ENCODE measurements at regions not wholly inside any gene's neighbourhood (a gene's known extent, or its start where the extent isn't known, plus 50 kb on each side); places are given as distances from the start of the nearest gene placed in this dataset.

DNA sequence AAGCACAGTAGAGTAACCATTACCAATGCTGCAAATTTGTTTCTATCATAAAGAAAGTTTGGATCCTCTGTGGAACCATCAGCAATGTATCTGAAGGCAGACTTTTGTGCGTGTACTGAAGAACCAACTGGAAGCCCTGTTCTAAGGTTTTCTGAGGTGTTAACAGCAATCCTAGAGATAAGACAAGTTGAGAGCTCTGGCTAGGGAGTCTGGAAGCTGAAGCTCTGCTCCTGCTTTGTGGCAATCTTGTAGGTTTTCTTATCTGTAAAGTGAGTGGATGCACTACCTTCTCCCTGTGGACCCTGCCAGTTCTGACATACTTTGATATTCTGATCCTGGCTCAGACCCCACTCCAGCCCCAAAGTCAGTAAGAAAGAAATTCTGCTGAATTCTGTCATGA is 171.2 kb upstream of the SLC14A2 start:
- Histone ChIP-seq H3K27ac (ENCODE audit: low read length in 2 of 2) (no peak overlapping the region), H3K4me3 (ENCODE audit: control extremely low read depth in 1 of 5, extremely low read depth in 1 of 5, insufficient read depth in 1 of 5, low read depth in 2 of 5, low read length in 4 of 5) (no peak overlapping the region), H3K4me2 (replicated peaks; ENCODE audit: low read depth, low read length, poor library complexity, severe bottlenecking) (no peak overlapping the region), H3K36me3 (replicated peaks in 1 of 2; ENCODE audit: control extremely low read depth in 1 of 2, control insufficient read depth in 1 of 2, extremely low read depth in 1 of 2, insufficient read depth in 2 of 2, low read length in 1 of 2) (no peaks in the 10 kb centered on the region), H3K79me2 (ENCODE audit: control insufficient read depth, insufficient read depth, low read length) (no peaks in the 10 kb centered on the region), H3K27me3 (replicated peaks in 1 of 4; ENCODE audit: control extremely low read depth in 1 of 4, control insufficient read depth in 3 of 4, insufficient read depth in 4 of 4, low read length in 3 of 4) (peaks cover 0 to 5% (median 0%) of the 10 kb centered on the region in 4 experiments), H3K9ac (ENCODE audit: low read length) (no peak overlapping the region), H3K4me1 (ENCODE audit: control insufficient read depth in 2 of 2, insufficient read depth in 2 of 2, low read length in 2 of 2) (no peaks in the 10 kb centered on the region), H4K20me1 (ENCODE audit: control insufficient read depth, insufficient read depth, low read length, poor library complexity, severe bottlenecking) (no peaks in the 10 kb centered on the region), H3K9me3 (ENCODE audit: control extremely low read depth in 1 of 3, control insufficient read depth in 2 of 3, insufficient read depth in 1 of 3, low read length in 2 of 3) (no peaks in the 10 kb centered on the region), H2AFZ (ENCODE audit: insufficient read depth, low read depth, low read length, poor library complexity, severe bottlenecking) (no peak overlapping the region)
- no peak overlapping the region for H3K27ac Mint-ChIP-seq
- H3K4me3 Mint-ChIP-seq: no peak overlapping the region
- TF ChIP-seq, protein P1, sequence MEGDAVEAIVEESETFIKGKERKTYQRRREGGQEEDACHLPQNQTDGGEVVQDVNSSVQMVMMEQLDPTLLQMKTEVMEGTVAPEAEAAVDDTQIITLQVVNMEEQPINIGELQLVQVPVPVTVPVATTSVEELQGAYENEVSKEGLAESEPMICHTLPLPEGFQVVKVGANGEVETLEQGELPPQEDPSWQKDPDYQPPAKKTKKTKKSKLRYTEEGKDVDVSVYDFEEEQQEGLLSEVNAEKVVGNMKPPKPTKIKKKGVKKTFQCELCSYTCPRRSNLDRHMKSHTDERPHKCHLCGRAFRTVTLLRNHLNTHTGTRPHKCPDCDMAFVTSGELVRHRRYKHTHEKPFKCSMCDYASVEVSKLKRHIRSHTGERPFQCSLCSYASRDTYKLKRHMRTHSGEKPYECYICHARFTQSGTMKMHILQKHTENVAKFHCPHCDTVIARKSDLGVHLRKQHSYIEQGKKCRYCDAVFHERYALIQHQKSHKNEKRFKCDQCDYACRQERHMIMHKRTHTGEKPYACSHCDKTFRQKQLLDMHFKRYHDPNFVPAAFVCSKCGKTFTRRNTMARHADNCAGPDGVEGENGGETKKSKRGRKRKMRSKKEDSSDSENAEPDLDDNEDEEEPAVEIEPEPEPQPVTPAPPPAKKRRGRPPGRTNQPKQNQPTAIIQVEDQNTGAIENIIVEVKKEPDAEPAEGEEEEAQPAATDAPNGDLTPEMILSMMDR (IDR thresholded peaks at IDR 0.05): no peak
- no peak for TF ChIP-seq EZH2 (IDR thresholded peaks at IDR 0.05; ENCODE audit: borderline replicate concordance, insufficient read depth, low read depth, low read length, poor library complexity, severe bottlenecking)
- POLR2A ChIA-PET: no interaction called here
- CTCF ChIA-PET: no interaction called here
- intact Hi-C loops (cut with micrococcal nuclease): no loop called here
- no peaks in the 10 kb centered on the region for H3K9me3 Mint-ChIP-seq (ENCODE audit: insufficient read depth)
- no peaks in the 10 kb centered on the region for H3K4me1 Mint-ChIP-seq
- H3K27me3 Mint-ChIP-seq: peaks cover 23% of the 10 kb centered on the region
- ATAC-seq (ENCODE audit: low read depth) (no peak), DNase-seq (no peak)
- WGBS (ENCODE audit: insufficient coverage): 100% methylated on average over 1 of the region's 1 CpG

DNA sequence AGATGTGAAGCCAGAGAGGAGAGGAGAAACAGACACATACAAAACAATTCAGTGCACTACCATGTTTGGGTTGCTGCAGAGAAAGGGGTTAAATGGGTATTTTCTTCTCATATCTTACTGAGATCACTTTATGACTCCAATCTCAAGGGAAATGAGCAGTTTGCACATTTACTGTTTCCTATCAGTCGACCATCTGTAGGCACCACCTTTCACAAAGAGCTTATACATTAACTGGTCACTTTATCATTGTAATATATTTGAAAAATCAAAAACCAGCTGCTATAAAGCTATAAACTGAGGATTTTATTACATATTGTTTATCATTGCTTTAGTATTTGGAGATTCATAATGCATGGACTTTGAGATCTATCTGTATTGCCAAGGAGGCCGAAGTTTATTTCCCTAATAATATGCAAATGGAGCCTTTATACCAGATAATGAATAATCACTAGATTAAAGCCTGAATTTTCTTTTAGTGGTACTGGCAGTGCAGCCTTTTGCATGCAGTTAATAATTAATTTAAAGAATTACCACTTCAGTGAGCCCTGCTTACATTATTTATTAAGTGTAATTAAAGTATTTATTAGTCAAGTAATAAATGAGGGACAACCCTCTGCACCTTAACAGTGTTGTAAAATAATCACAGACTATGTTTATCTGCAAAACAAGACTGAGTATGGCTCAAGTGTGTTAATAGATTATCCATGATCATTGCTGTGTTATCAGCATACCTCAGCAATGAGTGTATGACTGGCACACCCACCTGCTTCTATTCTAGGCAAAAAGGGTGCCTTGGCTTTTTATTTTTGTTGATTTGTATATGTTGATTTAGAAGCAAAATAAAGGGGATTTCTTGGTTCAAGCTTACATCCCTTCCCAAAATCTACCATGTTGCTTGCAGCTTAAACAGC is 167.7 kb upstream of the SLC14A2 start:
- Histone ChIP-seq H3K4me1 (ENCODE audit: control insufficient read depth in 2 of 2, insufficient read depth in 2 of 2, low read length in 2 of 2) (no peaks in the 10 kb centered on the region), H2AFZ (ENCODE audit: insufficient read depth, low read depth, low read length, poor library complexity, severe bottlenecking) (no peak overlapping the region), H3K4me2 (replicated peaks; ENCODE audit: low read depth, low read length, poor library complexity, severe bottlenecking) (no peak overlapping the region), H3K27ac (ENCODE audit: low read length in 2 of 2) (no peak overlapping the region), H3K9me3 (ENCODE audit: control extremely low read depth in 1 of 3, control insufficient read depth in 2 of 3, insufficient read depth in 1 of 3, low read length in 2 of 3) (no peaks in the 10 kb centered on the region), H3K36me3 (replicated peaks in 1 of 2; ENCODE audit: control extremely low read depth in 1 of 2, control insufficient read depth in 1 of 2, extremely low read depth in 1 of 2, insufficient read depth in 2 of 2, low read length in 1 of 2) (no peaks in the 10 kb centered on the region), H3K4me3 (ENCODE audit: control extremely low read depth in 1 of 5, extremely low read depth in 1 of 5, insufficient read depth in 1 of 5, low read depth in 2 of 5, low read length in 4 of 5) (no peak overlapping the region), H3K79me2 (ENCODE audit: control insufficient read depth, insufficient read depth, low read length) (no peaks in the 10 kb centered on the region), H3K9ac (ENCODE audit: low read length) (no peak overlapping the region), H3K27me3 (replicated peaks in 1 of 4; ENCODE audit: control extremely low read depth in 1 of 4, control insufficient read depth in 3 of 4, insufficient read depth in 4 of 4, low read length in 3 of 4) (peaks cover 0 to 10% (median 0%) of the 10 kb centered on the region in 4 experiments), H4K20me1 (ENCODE audit: control insufficient read depth, insufficient read depth, low read length, poor library complexity, severe bottlenecking) (no peaks in the 10 kb centered on the region)
- Mint-ChIP-seq H3K27me3 (peaks cover 25% of the 10 kb centered on the region), H3K4me3 (no peak overlapping the region), H3K27ac (no peak overlapping the region), H3K9me3 (ENCODE audit: insufficient read depth) (no peaks in the 10 kb centered on the region), H3K4me1 (no peaks in the 10 kb centered on the region)
- ATAC-seq (ENCODE audit: low read depth): no peak
- ChIA-PET POLR2A (no interaction called here), CTCF (interaction anchor here (0.8 kb wide), 1 partner anchor 35 kb away, joined by 3 read pairs; no protein-coding TSS in a partner anchor)
- intact Hi-C loops (cut with micrococcal nuclease): no loop called here
- WGBS (ENCODE audit: insufficient coverage): no CpG with 5 or more reads among the region's 2 CpGs
- DNase-seq: no peak
- no peak for TF ChIP-seq EZH2 (IDR thresholded peaks at IDR 0.05; ENCODE audit: borderline replicate concordance, insufficient read depth, low read depth, low read length, poor library complexity, severe bottlenecking)
- TF ChIP-seq, protein P1 (IDR thresholded peaks at IDR 0.05): no peak
